ENCODE measurements at regions not wholly inside any gene's neighbourhood (a gene's known extent, or its start where the extent isn't known, plus 50 kb on each side); places are given as distances from the start of the nearest gene placed in this dataset.

DNA sequence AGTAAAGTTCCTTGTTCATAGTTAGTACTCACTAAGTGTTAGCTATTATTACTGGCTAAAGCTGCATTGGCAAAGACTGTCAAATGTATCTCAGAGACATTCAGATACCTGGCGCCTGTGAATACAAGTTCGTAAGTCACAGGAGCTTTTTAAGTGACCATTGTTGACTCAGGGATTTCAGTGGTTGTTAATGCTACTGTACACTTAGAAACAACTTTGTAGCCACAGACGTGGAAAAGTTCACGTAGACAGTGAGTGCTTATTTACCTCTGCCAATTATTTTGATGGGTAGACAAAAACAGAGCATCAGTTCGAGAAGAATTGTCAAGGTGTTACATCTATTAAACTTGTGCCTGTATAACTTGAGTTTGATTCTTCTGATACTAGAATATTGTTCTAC, 59.1 kb upstream of the RRP15 start:
- no peak for TF ChIP-seq POLR2A (IDR thresholded peaks at IDR 0.05)
- TF ChIP-seq, protein P1, sequence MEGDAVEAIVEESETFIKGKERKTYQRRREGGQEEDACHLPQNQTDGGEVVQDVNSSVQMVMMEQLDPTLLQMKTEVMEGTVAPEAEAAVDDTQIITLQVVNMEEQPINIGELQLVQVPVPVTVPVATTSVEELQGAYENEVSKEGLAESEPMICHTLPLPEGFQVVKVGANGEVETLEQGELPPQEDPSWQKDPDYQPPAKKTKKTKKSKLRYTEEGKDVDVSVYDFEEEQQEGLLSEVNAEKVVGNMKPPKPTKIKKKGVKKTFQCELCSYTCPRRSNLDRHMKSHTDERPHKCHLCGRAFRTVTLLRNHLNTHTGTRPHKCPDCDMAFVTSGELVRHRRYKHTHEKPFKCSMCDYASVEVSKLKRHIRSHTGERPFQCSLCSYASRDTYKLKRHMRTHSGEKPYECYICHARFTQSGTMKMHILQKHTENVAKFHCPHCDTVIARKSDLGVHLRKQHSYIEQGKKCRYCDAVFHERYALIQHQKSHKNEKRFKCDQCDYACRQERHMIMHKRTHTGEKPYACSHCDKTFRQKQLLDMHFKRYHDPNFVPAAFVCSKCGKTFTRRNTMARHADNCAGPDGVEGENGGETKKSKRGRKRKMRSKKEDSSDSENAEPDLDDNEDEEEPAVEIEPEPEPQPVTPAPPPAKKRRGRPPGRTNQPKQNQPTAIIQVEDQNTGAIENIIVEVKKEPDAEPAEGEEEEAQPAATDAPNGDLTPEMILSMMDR (IDR thresholded peaks at IDR 0.05) = no peak

Data from body of pancreas (tissue), 4 donors.